ENCODE measurements at regions not wholly inside any gene's neighbourhood (a gene's known extent, or its start where the extent isn't known, plus 50 kb on each side); places are given as distances from the start of the nearest gene placed in this dataset.

DNA sequence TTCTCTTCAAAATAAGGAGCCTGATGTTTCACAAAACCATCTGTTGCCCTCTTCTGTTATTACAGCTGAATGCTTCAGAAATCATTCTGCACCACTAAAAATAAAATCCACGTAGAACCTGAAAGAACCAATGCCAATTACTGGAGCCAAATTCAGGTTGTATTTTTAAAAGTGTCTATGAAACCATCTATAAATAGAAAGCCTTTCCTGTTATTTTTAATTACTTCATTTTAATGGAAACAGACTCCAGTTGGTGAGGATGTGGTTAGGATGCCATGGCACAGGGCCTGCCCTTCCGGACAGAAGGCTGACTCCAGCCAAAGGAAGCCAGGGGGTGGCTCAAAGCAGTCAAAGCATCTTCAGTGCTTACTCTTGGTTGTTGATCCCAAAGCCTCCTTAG lies 119.8 kb downstream of the TENT4A start:
- no peak for DNase-seq

- DNase-seq: no peak
Measured at GRCh38 chr5:6833406-6833805, 120.2 kb downstream of the TENT4A start.

DNA sequence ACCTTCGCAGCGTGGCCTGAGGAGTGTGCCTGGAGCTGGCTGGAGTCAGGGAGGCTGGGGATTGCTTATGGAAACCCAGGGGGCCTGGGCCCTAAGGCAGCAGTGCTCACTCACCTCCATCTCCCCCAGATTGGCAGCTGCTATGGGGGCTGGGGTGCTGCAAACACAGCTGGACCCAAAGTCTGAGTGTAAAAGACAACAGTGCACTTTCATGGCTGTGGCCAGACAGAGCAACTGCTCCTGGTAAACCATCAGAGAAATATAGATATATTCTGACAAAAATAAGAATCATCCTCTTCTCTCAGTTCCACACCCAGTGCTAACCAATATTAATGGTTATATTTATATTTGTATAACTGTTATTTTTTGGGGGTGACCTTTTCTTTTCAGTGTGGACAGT lies 123.9 kb downstream of the TENT4A start:
- no peak for DNase-seq

DNA sequence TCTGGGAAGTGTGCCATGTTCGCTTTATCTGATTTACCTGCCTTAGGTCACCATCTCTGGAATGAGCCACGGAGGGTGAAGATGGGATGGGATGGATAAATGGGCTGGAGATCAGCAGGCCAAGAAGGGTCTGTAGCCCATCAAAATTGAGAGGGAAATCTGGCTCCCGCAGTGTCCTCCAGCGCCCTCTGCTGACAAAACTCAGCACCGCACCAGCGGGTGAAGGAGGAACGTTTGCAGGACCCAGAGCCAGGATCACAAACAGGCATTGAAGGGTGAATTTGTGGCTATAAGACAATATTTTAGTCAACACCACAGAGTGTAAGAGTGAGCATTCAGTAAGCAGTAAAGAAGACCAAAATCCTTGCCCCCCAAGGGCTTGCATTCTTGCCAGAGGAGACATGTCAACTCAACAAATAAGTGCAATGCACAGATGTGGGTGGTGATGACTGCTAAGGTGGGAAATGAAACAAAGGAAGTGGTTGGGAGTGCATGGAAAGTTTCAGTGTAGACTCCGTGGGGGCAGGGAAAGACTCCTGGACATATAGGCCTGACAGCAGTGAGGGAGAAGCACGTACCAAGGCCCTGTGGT lies 124.4 kb downstream of the TENT4A start:
- no peak for DNase-seq

DNA sequence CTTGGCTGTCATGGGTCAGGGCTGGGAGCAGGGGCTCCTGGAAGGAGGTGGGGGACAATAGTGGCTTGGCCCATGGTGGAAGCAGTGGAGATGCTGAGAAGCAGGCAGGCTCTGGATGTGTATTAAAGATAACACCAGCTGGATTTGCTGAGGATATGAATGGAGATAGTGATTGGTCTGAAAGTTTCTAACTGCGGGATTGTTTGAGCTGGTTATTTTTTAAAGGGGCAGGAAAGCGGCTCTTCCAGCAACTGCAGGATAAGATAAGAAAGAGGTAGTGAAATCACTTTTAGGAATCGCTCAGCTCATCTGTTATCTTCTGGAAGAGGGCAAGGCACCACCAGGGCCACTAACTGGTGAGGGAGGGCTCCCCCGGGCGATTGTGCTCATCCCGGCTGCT lies 125.5 kb downstream of the TENT4A start:
- DNase-seq: no peak

DNA sequence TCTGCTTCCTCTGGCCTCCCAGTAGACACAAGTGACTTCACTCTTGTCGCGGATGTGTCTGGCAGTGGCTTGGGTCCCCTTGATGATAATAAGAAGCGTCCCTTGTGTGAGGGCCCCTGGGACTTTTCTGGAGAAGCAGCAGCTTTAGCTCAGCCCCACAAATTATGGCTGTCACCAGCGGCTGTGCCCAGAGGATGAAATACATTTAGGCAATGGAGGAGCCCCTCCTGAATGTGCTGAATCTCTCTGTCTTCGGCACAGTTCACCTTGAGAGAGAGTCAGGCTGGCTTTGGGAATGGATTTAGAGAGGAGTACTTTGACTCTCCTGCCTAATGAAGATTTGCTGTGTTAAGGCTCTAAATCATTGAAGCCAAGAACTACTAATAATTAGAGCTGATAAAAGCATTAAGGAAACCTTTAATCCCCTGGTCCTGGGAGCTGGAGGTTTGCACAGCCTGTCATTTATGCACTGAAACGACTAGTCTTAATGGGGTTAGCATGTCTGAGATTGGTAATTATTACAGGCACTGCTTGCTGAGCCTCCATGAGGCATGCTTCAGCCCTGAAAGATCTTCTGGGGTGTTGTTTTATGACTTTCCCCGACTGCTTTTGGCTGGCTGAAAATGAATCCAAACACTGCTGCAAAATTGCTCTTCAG lies 127.0 kb downstream of the TENT4A start:
- no peak for DNase-seq

DNA sequence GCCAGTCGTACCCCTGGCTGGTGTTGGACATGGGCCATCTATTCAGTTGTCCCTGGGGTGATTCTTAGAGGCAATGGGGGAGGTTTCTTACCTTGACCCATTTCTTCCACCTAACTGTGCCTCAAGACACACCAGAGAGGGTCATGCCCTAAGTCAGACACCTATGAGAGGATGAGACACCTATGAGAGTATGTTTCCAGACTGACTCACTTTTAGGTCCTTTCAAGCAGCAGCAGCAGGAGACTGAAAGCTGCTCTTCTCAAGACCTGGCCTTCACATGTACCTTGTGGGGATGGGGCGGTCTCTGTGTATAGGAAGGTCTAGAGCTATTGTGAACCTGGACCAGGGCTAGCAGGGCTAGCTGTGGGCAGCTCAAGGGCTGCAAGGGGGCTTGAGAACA lies 130.1 kb downstream of the TENT4A start:
- DNase-seq: no peak

DNA sequence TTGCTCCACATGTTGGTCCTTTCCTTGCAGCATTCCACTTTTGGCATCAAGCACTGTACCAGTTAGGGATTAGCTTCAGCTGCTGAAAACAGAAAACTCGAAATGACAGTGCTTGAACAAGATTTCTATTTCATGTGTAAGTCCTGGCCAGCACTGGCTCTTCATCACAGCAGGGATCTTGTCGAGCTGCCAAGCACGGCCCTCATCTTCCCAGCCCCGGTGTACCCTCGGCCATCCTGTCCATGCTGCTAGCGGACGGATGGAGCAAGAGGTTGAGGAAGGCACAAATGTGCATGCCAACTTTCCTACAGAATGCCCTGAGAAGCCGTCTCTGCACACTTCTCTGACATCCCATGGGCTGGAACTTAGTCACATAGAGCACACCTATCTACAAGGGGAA lies 130.6 kb downstream of the TENT4A start:
- DNase-seq: no peak

DNA sequence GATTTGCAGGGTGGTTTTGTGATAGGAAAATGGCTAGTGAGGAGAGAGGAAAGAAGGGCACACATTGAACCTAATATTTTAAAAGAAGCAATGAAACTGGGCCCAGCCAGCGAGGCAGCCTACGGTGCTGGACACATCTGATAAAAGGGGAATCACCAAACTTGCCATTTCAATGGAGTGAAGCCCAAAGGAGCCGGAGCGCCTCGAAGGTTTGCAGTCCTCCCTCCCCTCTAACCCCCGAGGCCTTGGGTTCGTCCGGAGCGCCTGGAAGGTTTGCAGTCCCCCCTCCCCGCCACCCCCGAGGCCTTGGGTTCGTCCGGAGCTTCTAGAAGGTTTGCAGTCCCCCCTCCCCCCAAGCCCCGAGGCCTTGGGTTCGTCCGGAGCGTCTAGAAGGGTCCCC lies 132.6 kb downstream of the TENT4A start:
- DNase-seq: no peak

DNA sequence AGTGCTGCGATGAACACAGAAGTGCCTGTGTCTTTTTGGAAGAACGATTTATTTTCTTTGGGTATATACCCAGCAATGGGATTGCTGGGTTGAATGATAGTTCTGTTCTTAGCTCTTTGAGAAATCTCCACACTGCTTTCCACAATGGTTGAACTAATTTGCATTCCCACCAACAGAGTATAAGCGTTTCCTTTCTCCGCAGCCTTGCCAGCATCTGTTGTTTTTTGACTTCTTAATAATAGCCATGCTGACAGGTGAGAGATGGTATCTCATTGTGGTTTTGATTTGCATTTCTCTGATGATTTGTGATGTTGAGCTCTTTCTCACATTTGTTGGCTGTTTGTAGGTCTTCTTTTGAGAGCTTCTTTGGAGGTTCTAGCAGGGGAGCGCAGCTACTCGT lies 134.6 kb downstream of the TENT4A start:
- DNase-seq: no peak

- no peak for DNase-seq
Measured at GRCh38 chr5:6849316-6850105, 136.3 kb downstream of the TENT4A start.

GRCh38 chr5:6850106-6850432 lies 136.8 kb downstream of the TENT4A start:
- DNase-seq: no peak

GRCh38 chr5:6856653-6857052 lies 143.4 kb downstream of the TENT4A start:
- no peak for DNase-seq

DNA sequence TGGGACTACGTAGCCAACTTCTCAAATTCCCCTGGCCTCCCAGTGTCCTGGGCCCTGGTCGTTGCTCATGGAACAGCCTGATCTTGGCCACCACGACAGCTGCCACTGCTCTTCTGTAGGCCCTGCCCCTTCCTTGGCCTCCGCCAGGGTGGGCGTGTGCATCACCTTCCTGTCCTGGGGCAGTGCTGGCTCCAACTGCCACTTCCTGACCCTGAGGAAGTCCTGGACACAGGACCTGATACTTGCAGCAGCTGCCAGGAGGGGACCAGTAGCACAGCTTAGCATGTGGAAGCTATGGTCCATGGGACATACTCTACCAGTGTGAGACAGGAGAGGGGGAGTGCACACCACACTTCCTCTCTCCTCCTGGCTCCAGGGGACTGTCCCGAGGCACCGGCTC lies 145.2 kb downstream of the TENT4A start:
- DNase-seq: no peak

DNA sequence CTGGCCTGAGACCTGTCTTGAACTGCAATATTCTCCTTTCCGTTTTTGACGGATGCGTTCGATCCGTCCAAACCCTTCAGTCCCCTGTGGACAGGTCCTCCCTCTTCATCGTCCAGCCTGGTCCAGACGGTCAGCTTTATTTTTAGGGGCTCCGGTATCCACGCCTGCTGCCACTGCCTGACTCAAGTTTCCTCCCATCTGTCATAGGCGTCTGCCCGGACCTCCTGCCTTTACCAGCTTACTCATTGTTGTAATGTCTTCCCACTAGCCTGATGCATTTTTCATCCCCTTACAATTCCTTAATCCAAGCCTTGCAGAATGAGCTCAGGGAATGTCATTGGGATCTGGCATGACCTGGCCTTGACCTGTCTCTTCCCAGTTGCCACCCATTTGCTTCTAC lies 145.8 kb downstream of the TENT4A start:
- no peak for DNase-seq

- DNase-seq: no peak
Measured at GRCh38 chr5:6859951-6860638, 146.9 kb downstream of the TENT4A start.

GRCh38 chr5:6861036-6861435 lies 147.8 kb downstream of the TENT4A start:
- DNase-seq: no peak

DNA sequence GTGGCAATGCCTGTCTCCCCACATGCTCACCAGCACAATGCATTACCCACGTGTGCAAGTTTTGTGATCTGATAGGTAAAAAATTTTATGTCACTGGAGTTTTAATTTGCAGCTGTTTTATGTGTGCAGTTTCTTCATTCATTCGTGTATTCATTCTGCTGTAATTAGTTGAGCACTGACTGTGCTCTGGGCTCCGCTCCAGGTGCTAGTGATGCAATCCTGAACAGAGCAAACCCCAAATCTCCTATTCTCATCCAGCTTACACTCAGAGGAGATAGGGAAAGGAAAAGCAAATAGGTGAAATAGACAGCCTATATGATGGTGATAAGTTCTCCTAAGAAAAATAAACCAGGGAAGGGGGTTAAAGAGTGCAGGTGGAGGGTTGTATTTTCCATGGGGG lies 148.4 kb downstream of the TENT4A start:
- no peak for DNase-seq

- DNase-seq: no peak
Measured at GRCh38 chr5:6862306-6862705, 149.1 kb downstream of the TENT4A start.

- no peak for DNase-seq
Measured at GRCh38 chr5:6867712-6868111, 154.5 kb downstream of the TENT4A start.

- DNase-seq: no peak
Measured at GRCh38 chr5:6868171-6868570, 154.9 kb downstream of the TENT4A start.

DNA sequence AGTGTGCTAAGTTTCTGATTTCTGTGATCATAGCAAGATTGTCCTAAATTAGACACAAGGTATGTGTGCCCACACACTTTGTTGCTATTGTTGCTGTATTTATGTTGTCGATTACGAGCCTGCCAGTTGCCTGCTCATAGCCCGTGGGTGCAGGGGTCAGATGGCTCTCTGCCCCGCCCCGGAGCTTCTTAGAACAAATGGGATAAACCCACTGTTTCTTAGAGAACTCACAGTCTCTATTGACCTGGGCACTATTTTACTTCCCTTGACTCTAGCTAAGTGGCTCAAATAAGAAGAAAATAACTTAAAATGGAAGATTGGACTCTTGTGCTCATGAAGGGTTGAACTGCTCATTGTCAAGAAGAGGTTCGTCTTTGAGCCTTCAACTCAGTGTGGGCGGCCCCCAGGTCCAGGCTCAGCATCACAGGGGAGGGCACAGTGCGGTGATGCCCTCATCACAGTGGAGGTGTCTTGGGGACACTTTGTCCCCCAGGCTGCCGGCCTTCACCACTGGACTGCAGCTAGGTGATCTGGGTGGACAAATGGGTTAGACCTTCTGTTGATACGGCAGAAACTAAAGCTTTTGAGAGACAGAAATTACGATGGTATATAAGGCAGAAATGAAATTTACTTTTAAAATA lies 155.5 kb downstream of the TENT4A start:
- no peak for DNase-seq

GRCh38 chr5:6869677-6870076 lies 156.4 kb downstream of the TENT4A start:
- no peak for DNase-seq
